ENCODE measurements at regions not wholly inside any gene's neighbourhood (a gene's known extent, or its start where the extent isn't known, plus 50 kb on each side); places are given as distances from the start of the nearest gene placed in this dataset.

- H3K9ac ChIP-seq (ENCODE audit: low read length), result no peak overlapping the region
- no peaks in the 10 kb centered on the region for H3K4me1 ChIP-seq (ENCODE audit: control insufficient read depth, insufficient read depth, low read length)
- no peaks in the 10 kb centered on the region for H3K36me3 ChIP-seq (ENCODE audit: control insufficient read depth, insufficient read depth, low read length, severe bottlenecking)
- H3K4me3 ChIP-seq (ENCODE audit: low read length), result no peak overlapping the region
- no peaks in the 10 kb centered on the region for H3K27me3 ChIP-seq (replicated peaks; ENCODE audit: control insufficient read depth, insufficient read depth, low read length)
- peaks cover 5% of the 10 kb centered on the region for H3K9me3 ChIP-seq (ENCODE audit: control insufficient read depth, low read length)
- DNase-seq (ENCODE audit: low read depth), result no peak
Observed at GRCh38 chr6:129778793-129779192, 68.8 kb upstream of the ARHGAP18 start.

- no peak overlapping the region for H3K9ac ChIP-seq (ENCODE audit: low read length)
- DNase-seq (ENCODE audit: low read depth), result no peak
- no peak overlapping the region for H3K4me3 ChIP-seq (ENCODE audit: low read length)
- no peaks in the 10 kb centered on the region for H3K4me1 ChIP-seq (ENCODE audit: control insufficient read depth, insufficient read depth, low read length)
- no peaks in the 10 kb centered on the region for H3K27me3 ChIP-seq (replicated peaks; ENCODE audit: control insufficient read depth, insufficient read depth, low read length)
- H3K36me3 ChIP-seq (ENCODE audit: control insufficient read depth, insufficient read depth, low read length, severe bottlenecking), result no peaks in the 10 kb centered on the region
- H3K9me3 ChIP-seq (ENCODE audit: control insufficient read depth, low read length), result peaks cover 5% of the 10 kb centered on the region
Observed at GRCh38 chr6:129777371-129777770, 67.4 kb upstream of the ARHGAP18 start.

GRCh38 chr6:129776542-129777330 lies 66.8 kb upstream of the ARHGAP18 start:
- no peaks in the 10 kb centered on the region for H3K36me3 ChIP-seq (ENCODE audit: control insufficient read depth, insufficient read depth, low read length, severe bottlenecking)
- no peaks in the 10 kb centered on the region for H3K27me3 ChIP-seq (replicated peaks; ENCODE audit: control insufficient read depth, insufficient read depth, low read length)
- H3K9me3 ChIP-seq (ENCODE audit: control insufficient read depth, low read length), result peaks cover 5% of the 10 kb centered on the region
- no peaks in the 10 kb centered on the region for H3K4me1 ChIP-seq (ENCODE audit: control insufficient read depth, insufficient read depth, low read length)
- no peak overlapping the region for H3K9ac ChIP-seq (ENCODE audit: low read length)
- no peak overlapping the region for H3K4me3 ChIP-seq (ENCODE audit: low read length)
- DNase-seq (ENCODE audit: low read depth), result no peak

GRCh38 chr6:129774697-129775447 lies 64.9 kb upstream of the ARHGAP18 start:
- no peaks in the 10 kb centered on the region for H3K36me3 ChIP-seq (ENCODE audit: control insufficient read depth, insufficient read depth, low read length, severe bottlenecking)
- peak overlapping the region; percentile 72 for H3K4me3 ChIP-seq (ENCODE audit: low read length)
- no peaks in the 10 kb centered on the region for H3K27me3 ChIP-seq (replicated peaks; ENCODE audit: control insufficient read depth, insufficient read depth, low read length)
- peaks cover 5% of the 10 kb centered on the region for H3K9me3 ChIP-seq (ENCODE audit: control insufficient read depth, low read length)
- no peaks in the 10 kb centered on the region for H3K4me1 ChIP-seq (ENCODE audit: control insufficient read depth, insufficient read depth, low read length)
- DNase-seq (ENCODE audit: low read depth), result peak; percentile 90
- peak overlapping the region; percentile 66 for H3K9ac ChIP-seq (ENCODE audit: low read length)

GRCh38 chr6:129773304-129773703 lies 63.3 kb upstream of the ARHGAP18 start:
- no peaks in the 10 kb centered on the region for H3K9me3 ChIP-seq (ENCODE audit: control insufficient read depth, low read length)
- no peaks in the 10 kb centered on the region for H3K4me1 ChIP-seq (ENCODE audit: control insufficient read depth, insufficient read depth, low read length)
- no peak overlapping the region for H3K4me3 ChIP-seq (ENCODE audit: low read length)
- no peak for DNase-seq (ENCODE audit: low read depth)
- H3K36me3 ChIP-seq (ENCODE audit: control insufficient read depth, insufficient read depth, low read length, severe bottlenecking), result no peaks in the 10 kb centered on the region
- H3K27me3 ChIP-seq (replicated peaks; ENCODE audit: control insufficient read depth, insufficient read depth, low read length), result no peaks in the 10 kb centered on the region
- H3K9ac ChIP-seq (ENCODE audit: low read length), result no peak overlapping the region

- Histone ChIP-seq H3K4me3 (ENCODE audit: low read length) (no peak overlapping the region), H3K4me1 (ENCODE audit: control insufficient read depth, insufficient read depth, low read length) (peaks cover 9% of the 10 kb centered on the region), H3K9me3 (ENCODE audit: control insufficient read depth, low read length) (no peaks in the 10 kb centered on the region), H3K9ac (ENCODE audit: low read length) (no peak overlapping the region), H3K27me3 (replicated peaks; ENCODE audit: control insufficient read depth, insufficient read depth, low read length) (peaks cover 5% of the 10 kb centered on the region), H3K36me3 (ENCODE audit: control insufficient read depth, insufficient read depth, low read length, severe bottlenecking) (no peaks in the 10 kb centered on the region)
- DNase-seq (ENCODE audit: low read depth), result no peak
Observed at GRCh38 chr6:129771678-129772077, 61.7 kb upstream of the ARHGAP18 start.

GRCh38 chr6:129767776-129768485 lies 58.0 kb upstream of the ARHGAP18 start:
- Histone ChIP-seq H3K9ac (ENCODE audit: low read length) (peak overlapping the region; percentile 34), H3K36me3 (ENCODE audit: control insufficient read depth, insufficient read depth, low read length, severe bottlenecking) (no peaks in the 10 kb centered on the region), H3K9me3 (ENCODE audit: control insufficient read depth, low read length) (no peaks in the 10 kb centered on the region), H3K4me1 (ENCODE audit: control insufficient read depth, insufficient read depth, low read length) (peaks cover 9% of the 10 kb centered on the region), H3K4me3 (ENCODE audit: low read length) (peak overlapping the region; percentile 87), H3K27me3 (replicated peaks; ENCODE audit: control insufficient read depth, insufficient read depth, low read length) (peaks cover 5% of the 10 kb centered on the region)
- DNase-seq (ENCODE audit: low read depth), result no peak

GRCh38 chr6:129766959-129767728 lies 57.2 kb upstream of the ARHGAP18 start:
- Histone ChIP-seq H3K36me3 (ENCODE audit: control insufficient read depth, insufficient read depth, low read length, severe bottlenecking) (no peaks in the 10 kb centered on the region), H3K9ac (ENCODE audit: low read length) (peak overlapping the region; percentile 34), H3K27me3 (replicated peaks; ENCODE audit: control insufficient read depth, insufficient read depth, low read length) (peaks cover 5% of the 10 kb centered on the region), H3K4me1 (ENCODE audit: control insufficient read depth, insufficient read depth, low read length) (peaks cover 9% of the 10 kb centered on the region), H3K4me3 (ENCODE audit: low read length) (peak overlapping the region; percentile 87), H3K9me3 (ENCODE audit: control insufficient read depth, low read length) (no peaks in the 10 kb centered on the region)
- DNase-seq (ENCODE audit: low read depth), result peak; percentile 63

GRCh38 chr6:129764761-129765407 lies 54.9 kb upstream of the ARHGAP18 start:
- H3K36me3 ChIP-seq (ENCODE audit: control insufficient read depth, insufficient read depth, low read length, severe bottlenecking), result no peaks in the 10 kb centered on the region
- no peak overlapping the region for H3K4me3 ChIP-seq (ENCODE audit: low read length)
- peaks cover 12% of the 10 kb centered on the region for H3K4me1 ChIP-seq (ENCODE audit: control insufficient read depth, insufficient read depth, low read length)
- peaks cover 5% of the 10 kb centered on the region for H3K27me3 ChIP-seq (replicated peaks; ENCODE audit: control insufficient read depth, insufficient read depth, low read length)
- H3K9me3 ChIP-seq (ENCODE audit: control insufficient read depth, low read length), result no peaks in the 10 kb centered on the region
- H3K9ac ChIP-seq (ENCODE audit: low read length), result no peak overlapping the region
- DNase-seq (ENCODE audit: low read depth), result no peak

- Histone ChIP-seq H3K27me3 (replicated peaks; ENCODE audit: control insufficient read depth, insufficient read depth, low read length) (no peaks in the 10 kb centered on the region), H3K36me3 (ENCODE audit: control insufficient read depth, insufficient read depth, low read length, severe bottlenecking) (no peaks in the 10 kb centered on the region), H3K4me3 (ENCODE audit: low read length) (no peak overlapping the region), H3K9me3 (ENCODE audit: control insufficient read depth, low read length) (no peaks in the 10 kb centered on the region), H3K9ac (ENCODE audit: low read length) (no peak overlapping the region), H3K4me1 (ENCODE audit: control insufficient read depth, insufficient read depth, low read length) (peaks cover 14% of the 10 kb centered on the region)
- DNase-seq (ENCODE audit: low read depth), result peak; percentile 14
Observed at GRCh38 chr6:129759796-129760605, 50.0 kb upstream of the ARHGAP18 start.
